ENCODE measurements at regions not wholly inside any gene's neighbourhood (a gene's known extent, or its start where the extent isn't known, plus 50 kb on each side); places are given as distances from the start of the nearest gene placed in this dataset.

GRCh38 chr22:47621253-47621652, 858.8 kb downstream of the TBC1D22A start:
- H3K4me3 ChIP-seq: no peak overlapping the region
- TF ChIP-seq POLR2AphosphoS5 (IDR thresholded peaks at IDR 0.05) (no peak), POLR2A (IDR thresholded peaks at IDR 0.05) (no peak), CTCF (IDR thresholded peaks at IDR 0.05) (no peak), EP300 (IDR thresholded peaks at IDR 0.05) (no peak)
- no peak for DNase-seq
- 65 to 87% (median 75%) methylated on average over 8 to 9 of the region's 9 CpGs for WGBS, 5 donors
- intact Hi-C loops (cut with DNase I; ENCODE audit: low total_unique reads): no loop called here
- H3K9me3 ChIP-seq: no peaks in the 10 kb centered on the region
- H3K27me3 ChIP-seq: peaks cover 0 to 71% (median 0%) of the 10 kb centered on the region in 3 donors
- H3K36me3 ChIP-seq: no peaks in the 10 kb centered on the region
- no peaks in the 10 kb centered on the region for H3K4me1 ChIP-seq
- no peak overlapping the region for H3K27ac ChIP-seq

GRCh38 chr22:47620391-47620790, 857.9 kb downstream of the TBC1D22A start:
- intact Hi-C loops (cut with DNase I; ENCODE audit: low total_unique reads): no loop called here
- TF ChIP-seq EP300 (IDR thresholded peaks at IDR 0.05) (no peak), POLR2A (IDR thresholded peaks at IDR 0.05) (no peak), POLR2AphosphoS5 (IDR thresholded peaks at IDR 0.05) (no peak), CTCF (IDR thresholded peaks at IDR 0.05) (no peak)
- DNase-seq: peak in 1 of 2 donors; percentile 21
- no peaks in the 10 kb centered on the region for H3K9me3 ChIP-seq
- H3K36me3 ChIP-seq: no peaks in the 10 kb centered on the region
- H3K4me1 ChIP-seq: no peaks in the 10 kb centered on the region
- H3K27ac ChIP-seq: no peak overlapping the region
- peaks cover 0 to 69% (median 0%) of the 10 kb centered on the region in 3 donors for H3K27me3 ChIP-seq
- 84 to 94% (median 90%) methylated on average over 11 of the region's 11 CpGs for WGBS, 5 donors
- no peak overlapping the region for H3K4me3 ChIP-seq

GRCh38 chr22:47619631-47620030, 857.2 kb downstream of the TBC1D22A start:
- DNase-seq: peak in 1 of 2 donors; percentile 14
- Histone ChIP-seq H3K27ac (no peak overlapping the region), H3K9me3 (no peaks in the 10 kb centered on the region), H3K4me1 (no peaks in the 10 kb centered on the region), H3K36me3 (no peaks in the 10 kb centered on the region), H3K27me3 (peaks cover 0 to 69% (median 0%) of the 10 kb centered on the region in 3 donors), H3K4me3 (no peak overlapping the region)
- intact Hi-C loops (cut with DNase I; ENCODE audit: low total_unique reads): no loop called here
- TF ChIP-seq POLR2AphosphoS5 (IDR thresholded peaks at IDR 0.05) (no peak), CTCF (IDR thresholded peaks at IDR 0.05) (no peak), POLR2A (IDR thresholded peaks at IDR 0.05) (no peak), EP300 (IDR thresholded peaks at IDR 0.05) (no peak)
- WGBS, 5 donors: 67 to 83% (median 77%) methylated on average over 11 of the region's 11 CpGs

- H3K27me3 ChIP-seq: peaks cover 0 to 68% (median 0%) of the 10 kb centered on the region in 3 donors
- WGBS, 5 donors: 35 to 48% (median 38%) methylated on average over 18 to 23 of the region's 23 CpGs
These were observed 855.9 kb downstream of the TBC1D22A start for GRCh38 chr22:47618180-47619010.

More at GRCh38 chr22:47618180-47619010, 855.9 kb downstream of the TBC1D22A start:
- H3K36me3 ChIP-seq: no peaks in the 10 kb centered on the region
- no peak overlapping the region for H3K27ac ChIP-seq
- TF ChIP-seq POLR2AphosphoS5 (IDR thresholded peaks at IDR 0.05) (no peak), EP300 (IDR thresholded peaks at IDR 0.05) (no peak), POLR2A (IDR thresholded peaks at IDR 0.05) (no peak), CTCF (IDR thresholded peaks at IDR 0.05) (no peak)
- intact Hi-C loops (cut with DNase I; ENCODE audit: low total_unique reads): no loop called here
- no peaks in the 10 kb centered on the region for H3K9me3 ChIP-seq
- peak in 1 of 2 donors; percentile 21 for DNase-seq
- H3K4me3 ChIP-seq: no peak overlapping the region
- H3K4me1 ChIP-seq: no peaks in the 10 kb centered on the region
